ENCODE measurements at regions not wholly inside any gene's neighbourhood (a gene's known extent, or its start where the extent isn't known, plus 50 kb on each side); places are given as distances from the start of the nearest gene placed in this dataset.

GRCh38 chr1:219676012-219676765 lies 63.3 kb upstream of the ZC3H11B start:
- TF ChIP-seq HDGF (IDR thresholded peaks at IDR 0.05) (no peak), RFX5 (IDR thresholded peaks at IDR 0.05; ENCODE audit: low read depth, low read length) (no peak), EP300 (IDR thresholded peaks at IDR 0.05; ENCODE audit: borderline replicate concordance in 1 of 2, control insufficient read depth in 1 of 2, low read depth in 2 of 2, low read length in 2 of 2) (no peak), TAF1 (IDR thresholded peaks at IDR 0.05; ENCODE audit: borderline replicate concordance, low read depth, low read length) (no peak), POLR2AphosphoS5 (IDR thresholded peaks at IDR 0.05; ENCODE audit: low read length) (no peak), SUZ12 (IDR thresholded peaks at IDR 0.05; ENCODE audit: unreplicated experiment) (no peak), TBL1XR1 (IDR thresholded peaks at IDR 0.05; ENCODE audit: low read depth, low read length) (no peak), REST (IDR thresholded peaks at IDR 0.05; ENCODE audit: low read depth, low read length) (no peak)
- TF ChIP-seq, protein P1, sequence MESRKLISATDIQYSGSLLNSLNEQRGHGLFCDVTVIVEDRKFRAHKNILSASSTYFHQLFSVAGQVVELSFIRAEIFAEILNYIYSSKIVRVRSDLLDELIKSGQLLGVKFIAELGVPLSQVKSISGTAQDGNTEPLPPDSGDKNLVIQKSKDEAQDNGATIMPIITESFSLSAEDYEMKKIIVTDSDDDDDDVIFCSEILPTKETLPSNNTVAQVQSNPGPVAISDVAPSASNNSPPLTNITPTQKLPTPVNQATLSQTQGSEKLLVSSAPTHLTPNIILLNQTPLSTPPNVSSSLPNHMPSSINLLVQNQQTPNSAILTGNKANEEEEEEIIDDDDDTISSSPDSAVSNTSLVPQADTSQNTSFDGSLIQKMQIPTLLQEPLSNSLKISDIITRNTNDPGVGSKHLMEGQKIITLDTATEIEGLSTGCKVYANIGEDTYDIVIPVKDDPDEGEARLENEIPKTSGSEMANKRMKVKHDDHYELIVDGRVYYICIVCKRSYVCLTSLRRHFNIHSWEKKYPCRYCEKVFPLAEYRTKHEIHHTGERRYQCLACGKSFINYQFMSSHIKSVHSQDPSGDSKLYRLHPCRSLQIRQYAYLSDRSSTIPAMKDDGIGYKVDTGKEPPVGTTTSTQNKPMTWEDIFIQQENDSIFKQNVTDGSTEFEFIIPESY (IDR thresholded peaks at IDR 0.05), result no peak
- TF ChIP-seq, protein P2, sequence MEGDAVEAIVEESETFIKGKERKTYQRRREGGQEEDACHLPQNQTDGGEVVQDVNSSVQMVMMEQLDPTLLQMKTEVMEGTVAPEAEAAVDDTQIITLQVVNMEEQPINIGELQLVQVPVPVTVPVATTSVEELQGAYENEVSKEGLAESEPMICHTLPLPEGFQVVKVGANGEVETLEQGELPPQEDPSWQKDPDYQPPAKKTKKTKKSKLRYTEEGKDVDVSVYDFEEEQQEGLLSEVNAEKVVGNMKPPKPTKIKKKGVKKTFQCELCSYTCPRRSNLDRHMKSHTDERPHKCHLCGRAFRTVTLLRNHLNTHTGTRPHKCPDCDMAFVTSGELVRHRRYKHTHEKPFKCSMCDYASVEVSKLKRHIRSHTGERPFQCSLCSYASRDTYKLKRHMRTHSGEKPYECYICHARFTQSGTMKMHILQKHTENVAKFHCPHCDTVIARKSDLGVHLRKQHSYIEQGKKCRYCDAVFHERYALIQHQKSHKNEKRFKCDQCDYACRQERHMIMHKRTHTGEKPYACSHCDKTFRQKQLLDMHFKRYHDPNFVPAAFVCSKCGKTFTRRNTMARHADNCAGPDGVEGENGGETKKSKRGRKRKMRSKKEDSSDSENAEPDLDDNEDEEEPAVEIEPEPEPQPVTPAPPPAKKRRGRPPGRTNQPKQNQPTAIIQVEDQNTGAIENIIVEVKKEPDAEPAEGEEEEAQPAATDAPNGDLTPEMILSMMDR (IDR thresholded peaks at IDR 0.05 in 2 of 3, conservative IDR thresholded peaks at IDR 0.05 in 1 of 3; ENCODE audit: control insufficient read depth in 2 of 3, extremely low read depth in 1 of 3, insufficient read depth in 1 of 3, low read depth in 3 of 3, low read length in 3 of 3), result no peak

Measured in GM12878 (cell line).